ENCODE measurements at regions not wholly inside any gene's neighbourhood (a gene's known extent, or its start where the extent isn't known, plus 50 kb on each side); places are given as distances from the start of the nearest gene placed in this dataset.

DNA sequence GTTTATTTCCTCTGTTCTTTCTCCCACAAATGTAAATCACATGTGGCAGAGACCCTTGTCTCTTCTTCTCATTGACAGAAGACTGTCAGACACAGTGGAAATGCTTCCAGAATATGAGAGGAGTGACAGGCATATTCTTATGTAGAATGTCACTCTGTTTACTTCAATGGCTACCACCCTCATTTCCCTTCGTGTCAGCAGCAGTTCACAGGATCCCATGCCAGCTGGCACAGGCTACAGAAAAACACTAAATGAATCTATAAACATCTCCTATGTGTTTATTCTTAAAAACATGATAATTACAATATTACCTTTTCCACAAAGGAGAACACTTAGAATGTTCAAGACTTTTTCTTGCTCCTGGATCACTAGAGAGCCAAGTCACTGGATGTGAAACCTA, 183.8 kb upstream of the CNTN1 start:
- Mint-ChIP-seq H3K4me3 (no peak overlapping the region), H3K9me3 (no peaks in the 10 kb centered on the region), H3K27ac (no peak overlapping the region), H3K4me1 (peaks cover under 1% of the 10 kb centered on the region), H3K27me3 (ENCODE audit: insufficient read depth) (no peaks in the 10 kb centered on the region), H3K36me3 (ENCODE audit: low read depth) (no peaks in the 10 kb centered on the region)
- Histone ChIP-seq H3K9ac (ENCODE audit: extremely low read depth, low read length, poor library complexity, severe bottlenecking) (no peak overlapping the region), H3K36me3 (ENCODE audit: control insufficient read depth, insufficient read depth, low read length) (no peaks in the 10 kb centered on the region), H3K4me1 (ENCODE audit: control insufficient read depth, insufficient read depth, low read length) (no peaks in the 10 kb centered on the region), H3K27ac (ENCODE audit: low read depth, low read length) (no peak overlapping the region), H3K4me3 (ENCODE audit: low read length) (no peak overlapping the region), H3K9me3 (ENCODE audit: control insufficient read depth, low read length) (no peaks in the 10 kb centered on the region), H3K27me3 (ENCODE audit: control insufficient read depth, insufficient read depth, low read length, poor library complexity, severe bottlenecking) (no peaks in the 10 kb centered on the region)
- WGBS, 2 experiments (ENCODE audit: insufficient coverage in 1 of 2, insufficient read length in 1 of 2), result 100% methylated on average over 1 of the region's 1 CpG; no CpG with 5 or more reads in 1 of the 2 experiments
- TF ChIP-seq, protein P1, sequence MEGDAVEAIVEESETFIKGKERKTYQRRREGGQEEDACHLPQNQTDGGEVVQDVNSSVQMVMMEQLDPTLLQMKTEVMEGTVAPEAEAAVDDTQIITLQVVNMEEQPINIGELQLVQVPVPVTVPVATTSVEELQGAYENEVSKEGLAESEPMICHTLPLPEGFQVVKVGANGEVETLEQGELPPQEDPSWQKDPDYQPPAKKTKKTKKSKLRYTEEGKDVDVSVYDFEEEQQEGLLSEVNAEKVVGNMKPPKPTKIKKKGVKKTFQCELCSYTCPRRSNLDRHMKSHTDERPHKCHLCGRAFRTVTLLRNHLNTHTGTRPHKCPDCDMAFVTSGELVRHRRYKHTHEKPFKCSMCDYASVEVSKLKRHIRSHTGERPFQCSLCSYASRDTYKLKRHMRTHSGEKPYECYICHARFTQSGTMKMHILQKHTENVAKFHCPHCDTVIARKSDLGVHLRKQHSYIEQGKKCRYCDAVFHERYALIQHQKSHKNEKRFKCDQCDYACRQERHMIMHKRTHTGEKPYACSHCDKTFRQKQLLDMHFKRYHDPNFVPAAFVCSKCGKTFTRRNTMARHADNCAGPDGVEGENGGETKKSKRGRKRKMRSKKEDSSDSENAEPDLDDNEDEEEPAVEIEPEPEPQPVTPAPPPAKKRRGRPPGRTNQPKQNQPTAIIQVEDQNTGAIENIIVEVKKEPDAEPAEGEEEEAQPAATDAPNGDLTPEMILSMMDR (conservative IDR thresholded peaks at IDR 0.05), result no peak
- DNase-seq, result no peak

DNA sequence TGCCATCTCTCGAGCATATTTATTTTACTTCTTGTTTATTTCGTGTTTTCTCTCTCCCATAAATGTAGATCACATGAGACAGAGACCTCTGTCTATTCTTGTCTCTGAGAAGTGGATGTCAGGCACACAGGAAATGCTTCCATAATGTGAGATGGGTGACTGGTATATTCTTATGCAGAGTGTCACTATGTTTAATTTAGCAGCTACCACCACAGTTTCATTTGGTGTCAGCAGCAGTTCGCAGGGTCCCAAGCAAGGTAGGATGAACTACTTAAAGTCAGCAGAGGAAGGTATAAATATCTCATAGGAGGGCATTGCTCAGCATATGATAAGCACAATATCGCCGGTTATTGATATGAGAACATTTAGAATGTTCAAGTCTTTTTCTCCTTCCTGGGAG, 180.9 kb upstream of the CNTN1 start:
- Mint-ChIP-seq H3K27ac (no peak overlapping the region), H3K4me3 (no peak overlapping the region), H3K27me3 (ENCODE audit: insufficient read depth) (no peaks in the 10 kb centered on the region), H3K9me3 (no peaks in the 10 kb centered on the region), H3K36me3 (ENCODE audit: low read depth) (no peaks in the 10 kb centered on the region), H3K4me1 (peaks cover 5% of the 10 kb centered on the region)
- no peaks in the 10 kb centered on the region for H3K9me3 ChIP-seq (ENCODE audit: control insufficient read depth, low read length)
- no peaks in the 10 kb centered on the region for H3K36me3 ChIP-seq (ENCODE audit: control insufficient read depth, insufficient read depth, low read length)
- no peak for DNase-seq
- TF ChIP-seq, protein P1 (conservative IDR thresholded peaks at IDR 0.05), result no peak
- no peaks in the 10 kb centered on the region for H3K27me3 ChIP-seq (ENCODE audit: control insufficient read depth, insufficient read depth, low read length, poor library complexity, severe bottlenecking)
- H3K4me1 ChIP-seq (ENCODE audit: control insufficient read depth, insufficient read depth, low read length), result peaks cover 6% of the 10 kb centered on the region
- WGBS, 2 experiments (ENCODE audit: insufficient coverage in 1 of 2, insufficient read length in 1 of 2), result 73 to 91% methylated on average over 4 to 5 of the region's 5 CpGs
- no peak overlapping the region for H3K4me3 ChIP-seq (ENCODE audit: low read length)
- H3K9ac ChIP-seq (ENCODE audit: extremely low read depth, low read length, poor library complexity, severe bottlenecking), result no peak overlapping the region
- H3K27ac ChIP-seq (ENCODE audit: low read depth, low read length), result no peak overlapping the region

DNA sequence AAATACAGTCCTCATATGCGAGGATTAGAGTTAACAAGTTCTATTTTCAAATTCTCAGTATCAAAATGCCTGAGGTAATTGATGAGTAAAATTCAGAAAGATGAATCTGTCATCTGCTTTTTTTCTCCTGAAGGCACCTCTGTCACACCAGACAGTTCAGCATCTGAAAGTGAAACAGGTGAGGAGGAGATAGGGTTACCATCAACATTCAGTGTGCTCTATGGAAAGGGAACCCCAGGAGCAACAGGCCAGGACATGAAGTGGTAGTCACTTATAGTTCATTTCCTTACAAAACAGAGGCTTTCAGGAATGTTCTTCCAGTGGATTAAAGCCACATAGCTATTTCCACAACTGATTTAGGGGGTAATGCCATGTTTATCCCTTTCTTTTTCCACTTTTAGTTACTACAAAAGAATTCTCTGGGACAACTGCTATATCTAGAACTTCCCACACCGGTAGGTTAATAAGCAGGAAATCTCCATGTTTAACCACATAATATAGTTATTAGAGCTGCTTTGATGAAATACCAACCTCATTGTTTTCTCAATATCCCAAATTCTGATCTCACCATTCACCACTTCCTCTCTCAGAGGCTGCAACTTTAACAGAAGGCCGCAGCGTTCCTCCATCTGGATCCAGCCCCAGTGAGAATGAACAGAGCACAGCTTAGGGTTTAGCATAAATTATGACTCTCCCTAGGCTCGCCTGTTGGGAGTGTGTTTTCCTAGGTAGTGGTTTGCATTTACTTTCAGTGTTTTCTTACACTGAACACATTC, 177.0 kb upstream of the CNTN1 start:
- no peak overlapping the region for H3K27ac Mint-ChIP-seq
- H3K4me3 ChIP-seq (ENCODE audit: low read length), result no peak overlapping the region
- H3K9me3 ChIP-seq (ENCODE audit: control insufficient read depth, low read length), result no peaks in the 10 kb centered on the region
- H3K4me3 Mint-ChIP-seq, result no peak overlapping the region
- H3K36me3 ChIP-seq (ENCODE audit: control insufficient read depth, insufficient read depth, low read length), result no peaks in the 10 kb centered on the region
- 83 to 92% methylated on average over 1 to 5 of the region's 5 CpGs for WGBS, 2 experiments (ENCODE audit: insufficient coverage in 1 of 2, insufficient read length in 1 of 2)
- no peaks in the 10 kb centered on the region for H3K36me3 Mint-ChIP-seq (ENCODE audit: low read depth)
- H3K4me1 ChIP-seq (ENCODE audit: control insufficient read depth, insufficient read depth, low read length), result peaks cover 9% of the 10 kb centered on the region
- H3K9ac ChIP-seq (ENCODE audit: extremely low read depth, low read length, poor library complexity, severe bottlenecking), result no peak overlapping the region
- DNase-seq, result no peak
- TF ChIP-seq, protein P1 (conservative IDR thresholded peaks at IDR 0.05), result no peak
- H3K4me1 Mint-ChIP-seq, result peaks cover 14% of the 10 kb centered on the region
- no peaks in the 10 kb centered on the region for H3K9me3 Mint-ChIP-seq
- no peaks in the 10 kb centered on the region for H3K27me3 ChIP-seq (ENCODE audit: control insufficient read depth, insufficient read depth, low read length, poor library complexity, severe bottlenecking)
- no peaks in the 10 kb centered on the region for H3K27me3 Mint-ChIP-seq (ENCODE audit: insufficient read depth)
- no peak overlapping the region for H3K27ac ChIP-seq (ENCODE audit: low read depth, low read length)
